Gastrocnemius medialis (tissue), 4 donors: ENCODE measurements at regions not wholly inside any gene's neighbourhood (a gene's known extent, or its start where the extent isn't known, plus 50 kb on each side); places are given as distances from the start of the nearest gene placed in this dataset.

Experiments used
- CTCF ChIP-seq, 5 experiments: fragments of 450-650 bp in 3 of 5; fragments of 200-600 bp in 2 of 5; sonication (generic) in 2 of 5; IDR thresholded peaks in 4 of 5; conservative IDR thresholded peaks in 1 of 5; 1 replicate in 4 of 5; 2 replicates in 1 of 5; pipeline ENCODE4 v1.5.1; 2016 to 2019; ENCODE audit warnings: antibody characterized with exemption in 5 of 5, mild to moderate bottlenecking in 3 of 5, moderate library complexity in 3 of 5
- POLR2A ChIP-seq, 2 donors: fragments of 450-650 bp; IDR thresholded peaks; one replicate each; pipeline ENCODE4 v1.6.1; 2017; ENCODE audit warnings: antibody characterized with exemption in 2 of 2, mild to moderate bottlenecking in 2 of 2, moderate library complexity in 2 of 2

DNA sequence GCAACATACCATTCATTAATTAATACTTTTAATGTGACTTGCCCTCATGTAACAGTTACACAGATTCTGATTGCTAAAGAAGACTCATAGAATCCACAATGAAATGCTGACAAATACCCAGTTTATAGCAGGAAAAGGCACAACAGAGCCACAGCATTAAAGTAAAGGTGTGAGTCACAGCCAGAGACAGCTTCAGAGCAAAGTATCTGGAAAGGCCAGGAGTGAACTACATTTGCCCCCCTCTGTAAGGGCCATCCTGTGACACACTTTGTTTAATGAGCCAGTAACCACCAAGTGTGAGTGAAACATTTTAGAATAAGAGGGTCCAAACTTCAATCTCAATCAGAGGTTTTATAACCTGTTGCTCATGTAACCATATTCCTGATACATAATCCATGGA is 133.8 kb upstream of the TACR3 start:
- TF ChIP-seq CTCF (IDR thresholded peaks at IDR 0.05 in 4 of 5, conservative IDR thresholded peaks at IDR 0.05 in 1 of 5), result no peak
- no peak for TF ChIP-seq POLR2A (IDR thresholded peaks at IDR 0.05)
